Muscle of leg (tissue), 3 donors: ENCODE measurements at regions not wholly inside any gene's neighbourhood (a gene's known extent, or its start where the extent isn't known, plus 50 kb on each side); places are given as distances from the start of the nearest gene placed in this dataset.

Experiments
- DNase-seq: peaks from one replicate; pipeline ENCODE4 v3.0.0; 2013
- H3K27ac ChIP-seq: one replicate; pipeline ENCODE4 v1.5.1; 2013; ENCODE audit warnings: mild to moderate bottlenecking, low read length, control low read depth
- H3K27me3 ChIP-seq: one replicate; pipeline ENCODE4 v1.6.1; 2013; ENCODE audit warnings: low read length; ENCODE audit not compliant: control insufficient read depth, insufficient read depth
- H3K36me3 ChIP-seq: one replicate; pipeline ENCODE4 v1.6.1; 2013; ENCODE audit warnings: low read length; ENCODE audit not compliant: control insufficient read depth, insufficient read depth
- H3K4me1 ChIP-seq: one replicate; pipeline ENCODE4 v1.6.1; 2013; ENCODE audit warnings: low read length; ENCODE audit not compliant: control insufficient read depth, insufficient read depth
- H3K4me3 ChIP-seq: one replicate; pipeline ENCODE4 v1.5.1; 2013; ENCODE audit warnings: low read length, control low read depth
- H3K9me3 ChIP-seq: replicated peaks from 2 replicates; pipeline ENCODE4 v1.6.1; 2013; ENCODE audit warnings: low read depth, low read length; ENCODE audit not compliant: control insufficient read depth
- WGBS: methylation state at CpG from one replicate; pipeline ENCODE4 v1.1.5; 2013; ENCODE audit warnings: missing lambda C conversion rate; ENCODE audit not compliant: insufficient coverage; 5-methylcytosine and 5-hydroxymethylcytosine counted together

- H3K27me3 ChIP-seq: no peaks in the 10 kb centered on the region
- H3K4me3 ChIP-seq: no peak overlapping the region
- no peak overlapping the region for H3K27ac ChIP-seq
- no peaks in the 10 kb centered on the region for H3K36me3 ChIP-seq
- no peaks in the 10 kb centered on the region for H3K9me3 ChIP-seq
- H3K4me1 ChIP-seq: no peaks in the 10 kb centered on the region
- no peak for DNase-seq
- 100% methylated on average over 1 of the region's 3 CpGs for WGBS
Measured at GRCh38 chr2:16175247-16175825, 235.0 kb downstream of the MYCN start.

GRCh38 chr2:16174693-16175045 lies 234.3 kb downstream of the MYCN start:
- Histone ChIP-seq H3K9me3 (no peaks in the 10 kb centered on the region), H3K36me3 (no peaks in the 10 kb centered on the region), H3K4me3 (no peak overlapping the region), H3K4me1 (no peaks in the 10 kb centered on the region), H3K27ac (no peak overlapping the region), H3K27me3 (no peaks in the 10 kb centered on the region)
- no peak for DNase-seq
- WGBS: 83% methylated on average over 2 of the region's 3 CpGs

- no peaks in the 10 kb centered on the region for H3K4me1 ChIP-seq
Measured at GRCh38 chr2:16173893-16174692, 233.7 kb downstream of the MYCN start.

GRCh38 chr2:16172324-16173175 lies 232.2 kb downstream of the MYCN start:
- Histone ChIP-seq H3K36me3 (no peaks in the 10 kb centered on the region), H3K4me1 (no peaks in the 10 kb centered on the region), H3K9me3 (no peaks in the 10 kb centered on the region), H3K27me3 (no peaks in the 10 kb centered on the region), H3K4me3 (no peak overlapping the region), H3K27ac (no peak overlapping the region)
- no peak for DNase-seq
- WGBS: 93% methylated on average over 4 of the region's 8 CpGs

More at GRCh38 chr2:16173893-16174692, 233.7 kb downstream of the MYCN start:
- WGBS: no CpG with 5 or more reads among the region's 3 CpGs
- Histone ChIP-seq H3K27ac (no peak overlapping the region), H3K36me3 (no peaks in the 10 kb centered on the region), H3K4me3 (no peak overlapping the region), H3K9me3 (no peaks in the 10 kb centered on the region), H3K27me3 (no peaks in the 10 kb centered on the region)
- DNase-seq: no peak

- no peak for DNase-seq
- H3K36me3 ChIP-seq: no peaks in the 10 kb centered on the region
- H3K27ac ChIP-seq: no peak overlapping the region
- H3K9me3 ChIP-seq: no peaks in the 10 kb centered on the region
- no peak overlapping the region for H3K4me3 ChIP-seq
- WGBS: 83% methylated on average over 1 of the region's 3 CpGs
- H3K4me1 ChIP-seq: no peaks in the 10 kb centered on the region
- H3K27me3 ChIP-seq: peaks cover under 1% of the 10 kb centered on the region
Measured at GRCh38 chr2:16171425-16171920, 231.1 kb downstream of the MYCN start.

GRCh38 chr2:16170675-16171424 lies 230.5 kb downstream of the MYCN start:
- Histone ChIP-seq H3K27me3 (peaks cover 4% of the 10 kb centered on the region), H3K27ac (no peak overlapping the region), H3K4me3 (no peak overlapping the region), H3K9me3 (no peaks in the 10 kb centered on the region), H3K36me3 (no peaks in the 10 kb centered on the region), H3K4me1 (no peaks in the 10 kb centered on the region)
- no peak for DNase-seq
- WGBS: 83% methylated on average over 2 of the region's 9 CpGs

- no peak for DNase-seq
- H3K9me3 ChIP-seq: no peaks in the 10 kb centered on the region
- peaks cover 4% of the 10 kb centered on the region for H3K27me3 ChIP-seq
- H3K4me3 ChIP-seq: no peak overlapping the region
- H3K27ac ChIP-seq: no peak overlapping the region
- no peaks in the 10 kb centered on the region for H3K36me3 ChIP-seq
- no peaks in the 10 kb centered on the region for H3K4me1 ChIP-seq
- WGBS: no CpG with 5 or more reads among the region's 8 CpGs
Measured at GRCh38 chr2:16169381-16169960, 229.1 kb downstream of the MYCN start.

- Histone ChIP-seq H3K4me3 (no peak overlapping the region), H3K9me3 (no peaks in the 10 kb centered on the region), H3K27me3 (peaks cover 4% of the 10 kb centered on the region), H3K36me3 (no peaks in the 10 kb centered on the region), H3K4me1 (no peaks in the 10 kb centered on the region), H3K27ac (no peak overlapping the region)
- WGBS: 81% methylated on average over 12 of the region's 24 CpGs
- no peak for DNase-seq
Measured at GRCh38 chr2:16168506-16169264, 228.3 kb downstream of the MYCN start.

- Histone ChIP-seq H3K9me3 (no peaks in the 10 kb centered on the region), H3K4me1 (no peaks in the 10 kb centered on the region), H3K36me3 (no peaks in the 10 kb centered on the region), H3K4me3 (no peak overlapping the region), H3K27ac (no peak overlapping the region), H3K27me3 (peaks cover 4% of the 10 kb centered on the region)
- DNase-seq: no peak
- WGBS: 83% methylated on average over 4 of the region's 7 CpGs
Measured at GRCh38 chr2:16167870-16168426, 227.6 kb downstream of the MYCN start.
